ENCODE measurements at regions not wholly inside any gene's neighbourhood (a gene's known extent, or its start where the extent isn't known, plus 50 kb on each side); places are given as distances from the start of the nearest gene placed in this dataset.

- TF ChIP-seq, protein P1, sequence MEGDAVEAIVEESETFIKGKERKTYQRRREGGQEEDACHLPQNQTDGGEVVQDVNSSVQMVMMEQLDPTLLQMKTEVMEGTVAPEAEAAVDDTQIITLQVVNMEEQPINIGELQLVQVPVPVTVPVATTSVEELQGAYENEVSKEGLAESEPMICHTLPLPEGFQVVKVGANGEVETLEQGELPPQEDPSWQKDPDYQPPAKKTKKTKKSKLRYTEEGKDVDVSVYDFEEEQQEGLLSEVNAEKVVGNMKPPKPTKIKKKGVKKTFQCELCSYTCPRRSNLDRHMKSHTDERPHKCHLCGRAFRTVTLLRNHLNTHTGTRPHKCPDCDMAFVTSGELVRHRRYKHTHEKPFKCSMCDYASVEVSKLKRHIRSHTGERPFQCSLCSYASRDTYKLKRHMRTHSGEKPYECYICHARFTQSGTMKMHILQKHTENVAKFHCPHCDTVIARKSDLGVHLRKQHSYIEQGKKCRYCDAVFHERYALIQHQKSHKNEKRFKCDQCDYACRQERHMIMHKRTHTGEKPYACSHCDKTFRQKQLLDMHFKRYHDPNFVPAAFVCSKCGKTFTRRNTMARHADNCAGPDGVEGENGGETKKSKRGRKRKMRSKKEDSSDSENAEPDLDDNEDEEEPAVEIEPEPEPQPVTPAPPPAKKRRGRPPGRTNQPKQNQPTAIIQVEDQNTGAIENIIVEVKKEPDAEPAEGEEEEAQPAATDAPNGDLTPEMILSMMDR (conservative IDR thresholded peaks at IDR 0.05; ENCODE audit: low read depth, low read length), result no peak
- no peak for TF ChIP-seq EZH2 (IDR thresholded peaks at IDR 0.05; ENCODE audit: borderline replicate concordance, low read depth, low read length, poor library complexity, severe bottlenecking)
- no peaks in the 10 kb centered on the region for H3K36me3 ChIP-seq (ENCODE audit: insufficient read depth, low read length, poor library complexity, severe bottlenecking)
- ChIA-PET POLR2A (ENCODE audit: low non-redundant PET) (no interaction called here), CTCF (no interaction called here)
- no peaks in the 10 kb centered on the region for H3K27me3 ChIP-seq (replicated peaks; ENCODE audit: insufficient read depth, low read depth, low read length, poor library complexity)
- no TSS peak for BruUV-seq (replicated peaks)
- H3K9me3 ChIP-seq (ENCODE audit: low read depth, low read length, poor library complexity, severe bottlenecking), result peaks cover 7% of the 10 kb centered on the region
- no peak overlapping the region for H3K4me3 ChIP-seq (ENCODE audit: low read depth, low read length, poor library complexity, severe bottlenecking)
- H3K27ac ChIP-seq (ENCODE audit: low read depth, low read length, poor library complexity, severe bottlenecking), result no peak overlapping the region
- intact Hi-C loops (cut with micrococcal nuclease; ENCODE audit: unreplicated experiment), result no loop called here
- DNase-seq (ENCODE audit: low spot score), result no peak
- H3K4me1 ChIP-seq (ENCODE audit: insufficient read depth, low read length, poor library complexity, severe bottlenecking), result no peaks in the 10 kb centered on the region
These were observed 666.0 kb upstream of the CA10 start for GRCh38 chr17:52824542-52824941.

- ChIA-PET POLR2A (ENCODE audit: low non-redundant PET) (no interaction called here), CTCF (no interaction called here)
- no peak for DNase-seq (ENCODE audit: low spot score)
- Histone ChIP-seq H3K4me3 (ENCODE audit: low read depth, low read length, poor library complexity, severe bottlenecking) (no peak overlapping the region), H3K36me3 (ENCODE audit: insufficient read depth, low read length, poor library complexity, severe bottlenecking) (no peaks in the 10 kb centered on the region), H3K4me1 (ENCODE audit: insufficient read depth, low read length, poor library complexity, severe bottlenecking) (no peaks in the 10 kb centered on the region), H3K27ac (ENCODE audit: low read depth, low read length, poor library complexity, severe bottlenecking) (no peak overlapping the region), H3K9me3 (ENCODE audit: low read depth, low read length, poor library complexity, severe bottlenecking) (peaks cover 7% of the 10 kb centered on the region), H3K27me3 (replicated peaks; ENCODE audit: insufficient read depth, low read depth, low read length, poor library complexity) (no peaks in the 10 kb centered on the region)
- BruUV-seq (replicated peaks), result no TSS peak
- intact Hi-C loops (cut with micrococcal nuclease; ENCODE audit: unreplicated experiment), result no loop called here
- TF ChIP-seq, protein P1 (conservative IDR thresholded peaks at IDR 0.05; ENCODE audit: low read depth, low read length), result no peak
- TF ChIP-seq EZH2 (IDR thresholded peaks at IDR 0.05; ENCODE audit: borderline replicate concordance, low read depth, low read length, poor library complexity, severe bottlenecking), result no peak
These were observed 664.6 kb upstream of the CA10 start for GRCh38 chr17:52823155-52823554.

DNA sequence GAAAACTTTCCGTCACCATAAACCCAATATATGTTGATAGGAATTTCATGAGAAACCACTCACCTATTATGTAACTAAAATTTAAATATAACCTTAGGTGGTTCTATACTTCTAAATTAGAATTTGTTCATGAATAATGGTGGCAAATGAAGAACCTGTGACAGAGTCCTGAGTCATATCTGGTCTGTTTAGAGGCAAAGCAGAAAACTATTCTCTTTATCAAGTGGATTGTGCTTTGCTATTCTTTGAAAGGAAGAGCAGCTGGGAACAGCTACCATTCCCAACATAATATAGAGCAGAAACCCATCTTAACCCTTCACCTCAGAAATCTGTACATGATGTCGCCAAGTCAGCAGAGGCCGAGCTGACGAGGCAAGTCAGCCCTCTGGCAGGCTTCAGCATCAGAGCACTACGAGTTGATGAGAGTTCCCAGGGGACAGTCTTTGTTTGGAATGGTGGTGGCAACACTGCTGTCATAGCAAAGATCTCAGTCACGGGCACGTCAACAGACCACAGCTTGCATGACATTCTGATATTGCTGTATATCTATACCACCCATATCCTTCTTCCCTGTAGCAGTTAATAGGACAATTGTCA, 631.9 kb upstream of the CA10 start:
- POLR2A ChIA-PET (ENCODE audit: low non-redundant PET), result no interaction called here
- DNase-seq (ENCODE audit: low spot score), result no peak
- Histone ChIP-seq H3K27me3 (replicated peaks; ENCODE audit: insufficient read depth, low read depth, low read length, poor library complexity) (no peaks in the 10 kb centered on the region), H3K27ac (ENCODE audit: low read depth, low read length, poor library complexity, severe bottlenecking) (no peak overlapping the region), H3K4me1 (ENCODE audit: insufficient read depth, low read length, poor library complexity, severe bottlenecking) (no peaks in the 10 kb centered on the region), H3K9me3 (ENCODE audit: low read depth, low read length, poor library complexity, severe bottlenecking) (peaks cover 3% of the 10 kb centered on the region), H3K36me3 (ENCODE audit: insufficient read depth, low read length, poor library complexity, severe bottlenecking) (no peaks in the 10 kb centered on the region), H3K4me3 (ENCODE audit: low read depth, low read length, poor library complexity, severe bottlenecking) (no peak overlapping the region)
- intact Hi-C loops (cut with micrococcal nuclease; ENCODE audit: unreplicated experiment), result no loop called here
- CTCF ChIA-PET, result no interaction called here
- TF ChIP-seq, protein P1 (conservative IDR thresholded peaks at IDR 0.05; ENCODE audit: low read depth, low read length), result no peak
- TF ChIP-seq EZH2 (IDR thresholded peaks at IDR 0.05; ENCODE audit: borderline replicate concordance, low read depth, low read length, poor library complexity, severe bottlenecking), result no peak
- no TSS peak for BruUV-seq (replicated peaks)

Data from A673 (cell line).